DND-41 (cell line): ENCODE measurements at regions not wholly inside any gene's neighbourhood (a gene's known extent, or its start where the extent isn't known, plus 50 kb on each side); places are given as distances from the start of the nearest gene placed in this dataset.

Experiments
- ATAC-seq: fragments of 200-7000 bp; cut with Tn5 transposase; 3 replicates; pipeline ENCODE4 v1.9.1; 2021; ENCODE audit warnings: low read depth; ENCODE audit not compliant: insufficient read depth
- DNase-seq: peaks from one replicate; pipeline ENCODE4 v3.0.0-alpha.2; 2020
- H2AFZ ChIP-seq: 2 replicates; pipeline ENCODE4 v1.6.0; 2012; ENCODE audit warnings: low read depth, low read length
- H3K27ac ChIP-seq: 2 replicates; pipeline ENCODE4 v1.5.1; 2012; ENCODE audit warnings: low read length, inconsistent platforms
- H3K27me3 ChIP-seq: fragments of 200-600 bp; sonication (generic); 2 replicates; pipeline ENCODE4 v1.6.0; 2012; ENCODE audit warnings: low read length, mild to moderate bottlenecking, inconsistent platforms; ENCODE audit not compliant: insufficient read depth, poor library complexity
- H3K36me3 ChIP-seq: 2 replicates; pipeline ENCODE4 v1.5.1; 2012; ENCODE audit warnings: low read length, inconsistent platforms; ENCODE audit not compliant: insufficient read depth
- H3K4me1 ChIP-seq: 2 replicates; pipeline ENCODE4 v1.5.1; 2012; ENCODE audit warnings: mild to moderate bottlenecking, low read length; ENCODE audit not compliant: insufficient read depth
- H3K4me2 ChIP-seq: 2 replicates; pipeline ENCODE4 v1.6.0; 2012; ENCODE audit warnings: mild to moderate bottlenecking, moderate library complexity, low read length, inconsistent platforms; ENCODE audit not compliant: insufficient read depth
- H3K4me3 ChIP-seq, 2 experiments: fragments of 200-600 bp in 1 of 2; shearing (Covaris generic) in 1 of 2; 2 replicates each; pipeline ENCODE4 v1.5.1; 2012 to 2016; ENCODE audit warnings: inconsistent platforms in 2 of 2, low read length in 2 of 2, mild to moderate bottlenecking in 2 of 2, low read depth in 1 of 2, moderate library complexity in 1 of 2
- H3K79me2 ChIP-seq: 2 replicates; pipeline ENCODE4 v1.6.0; 2012; ENCODE audit warnings: low read length, inconsistent platforms; ENCODE audit not compliant: insufficient read depth
- H3K9ac ChIP-seq: 2 replicates; pipeline ENCODE4 v1.6.0; 2012; ENCODE audit warnings: low read depth, mild to moderate bottlenecking, inconsistent platforms, low read length, moderate library complexity
- H3K9me3 ChIP-seq: 2 replicates; pipeline ENCODE4 v1.5.1; 2012; ENCODE audit warnings: low read length, moderate library complexity, mild to moderate bottlenecking, inconsistent platforms; ENCODE audit not compliant: insufficient read depth, severe bottlenecking
- H4K20me1 ChIP-seq: 2 replicates; pipeline ENCODE4 v1.6.0; 2012; ENCODE audit warnings: low read length; ENCODE audit not compliant: insufficient read depth
- EZH2 ChIP-seq: IDR thresholded peaks from 3 replicates; pipeline ENCODE4 v1.6.1; 2012; ENCODE audit warnings: borderline replicate concordance, low read depth, mild to moderate bottlenecking, moderate library complexity, low read length, inconsistent platforms; ENCODE audit not compliant: severe bottlenecking
- TF ChIP-seq, protein P1 (sequence below): IDR thresholded peaks from 2 replicates; pipeline ENCODE4 v1.5.1; 2012; ENCODE audit warnings: borderline replicate concordance, low read length, moderate library complexity, mild to moderate bottlenecking; ENCODE audit not compliant: poor library complexity, severe bottlenecking; ENCODE audit errors: extremely low read depth

DNA sequence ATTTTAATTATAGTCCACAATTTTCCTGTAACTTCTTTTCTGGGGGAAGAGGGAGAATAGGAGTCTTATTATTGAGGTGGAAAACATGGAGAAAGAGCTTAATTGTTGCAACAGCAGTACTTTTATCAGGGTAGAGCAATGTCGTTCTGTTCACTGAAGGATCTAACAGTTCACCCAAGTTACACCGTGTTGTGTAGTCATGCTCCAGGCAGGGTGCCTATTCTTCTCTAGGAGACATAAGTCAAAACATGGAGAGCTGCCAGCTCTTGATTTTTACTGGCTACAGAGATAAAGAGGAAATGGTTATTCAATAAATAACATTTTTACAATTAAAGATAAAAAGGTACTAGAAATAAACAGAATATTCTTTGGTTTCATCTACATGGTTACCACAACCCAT lies 594.3 kb upstream of the NETO1 start:
- no peaks in the 10 kb centered on the region for H3K79me2 ChIP-seq
- H3K27me3 ChIP-seq: no peaks in the 10 kb centered on the region
- DNase-seq: no peak
- peaks cover 5% of the 10 kb centered on the region; the same call in 1 of the 2 replicates for H3K4me1 ChIP-seq
- no peaks in the 10 kb centered on the region for H3K9me3 ChIP-seq
- H3K36me3 ChIP-seq: no peaks in the 10 kb centered on the region
- H4K20me1 ChIP-seq: no peaks in the 10 kb centered on the region
- no peak overlapping the region for H3K27ac ChIP-seq
- H3K4me3 ChIP-seq: no peak overlapping the region
- no peak overlapping the region for H2AFZ ChIP-seq
- H3K4me2 ChIP-seq: no peak overlapping the region
- no peak for ATAC-seq
- H3K9ac ChIP-seq: no peak overlapping the region
- TF ChIP-seq, protein P1, sequence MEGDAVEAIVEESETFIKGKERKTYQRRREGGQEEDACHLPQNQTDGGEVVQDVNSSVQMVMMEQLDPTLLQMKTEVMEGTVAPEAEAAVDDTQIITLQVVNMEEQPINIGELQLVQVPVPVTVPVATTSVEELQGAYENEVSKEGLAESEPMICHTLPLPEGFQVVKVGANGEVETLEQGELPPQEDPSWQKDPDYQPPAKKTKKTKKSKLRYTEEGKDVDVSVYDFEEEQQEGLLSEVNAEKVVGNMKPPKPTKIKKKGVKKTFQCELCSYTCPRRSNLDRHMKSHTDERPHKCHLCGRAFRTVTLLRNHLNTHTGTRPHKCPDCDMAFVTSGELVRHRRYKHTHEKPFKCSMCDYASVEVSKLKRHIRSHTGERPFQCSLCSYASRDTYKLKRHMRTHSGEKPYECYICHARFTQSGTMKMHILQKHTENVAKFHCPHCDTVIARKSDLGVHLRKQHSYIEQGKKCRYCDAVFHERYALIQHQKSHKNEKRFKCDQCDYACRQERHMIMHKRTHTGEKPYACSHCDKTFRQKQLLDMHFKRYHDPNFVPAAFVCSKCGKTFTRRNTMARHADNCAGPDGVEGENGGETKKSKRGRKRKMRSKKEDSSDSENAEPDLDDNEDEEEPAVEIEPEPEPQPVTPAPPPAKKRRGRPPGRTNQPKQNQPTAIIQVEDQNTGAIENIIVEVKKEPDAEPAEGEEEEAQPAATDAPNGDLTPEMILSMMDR: no peak
- TF ChIP-seq EZH2: no peak

DNA sequence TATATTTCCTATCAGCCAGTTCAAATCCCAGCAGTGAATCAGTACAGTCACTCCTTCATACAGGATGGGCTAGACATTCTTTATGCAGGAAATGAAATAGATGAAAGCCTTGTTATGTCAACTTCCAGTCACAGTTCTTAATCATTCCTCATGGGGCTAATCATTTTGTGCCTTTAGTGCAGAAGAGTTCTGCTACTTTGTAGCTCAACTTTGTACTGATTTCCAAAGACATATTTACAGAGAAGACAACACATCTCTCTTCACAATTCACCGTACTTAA lies 593.9 kb upstream of the NETO1 start:
- Histone ChIP-seq H3K4me3 (no peak overlapping the region), H3K27ac (no peak overlapping the region), H2AFZ (no peak overlapping the region), H4K20me1 (no peaks in the 10 kb centered on the region), H3K36me3 (no peaks in the 10 kb centered on the region), H3K79me2 (no peaks in the 10 kb centered on the region), H3K9ac (no peak overlapping the region), H3K9me3 (no peaks in the 10 kb centered on the region), H3K4me2 (no peak overlapping the region), H3K27me3 (no peaks in the 10 kb centered on the region), H3K4me1 (peaks cover 5% of the 10 kb centered on the region; the same call in 1 of the 2 replicates)
- TF ChIP-seq, protein P1: no peak
- TF ChIP-seq EZH2: no peak
- ATAC-seq (no peak), DNase-seq (no peak)

DNA sequence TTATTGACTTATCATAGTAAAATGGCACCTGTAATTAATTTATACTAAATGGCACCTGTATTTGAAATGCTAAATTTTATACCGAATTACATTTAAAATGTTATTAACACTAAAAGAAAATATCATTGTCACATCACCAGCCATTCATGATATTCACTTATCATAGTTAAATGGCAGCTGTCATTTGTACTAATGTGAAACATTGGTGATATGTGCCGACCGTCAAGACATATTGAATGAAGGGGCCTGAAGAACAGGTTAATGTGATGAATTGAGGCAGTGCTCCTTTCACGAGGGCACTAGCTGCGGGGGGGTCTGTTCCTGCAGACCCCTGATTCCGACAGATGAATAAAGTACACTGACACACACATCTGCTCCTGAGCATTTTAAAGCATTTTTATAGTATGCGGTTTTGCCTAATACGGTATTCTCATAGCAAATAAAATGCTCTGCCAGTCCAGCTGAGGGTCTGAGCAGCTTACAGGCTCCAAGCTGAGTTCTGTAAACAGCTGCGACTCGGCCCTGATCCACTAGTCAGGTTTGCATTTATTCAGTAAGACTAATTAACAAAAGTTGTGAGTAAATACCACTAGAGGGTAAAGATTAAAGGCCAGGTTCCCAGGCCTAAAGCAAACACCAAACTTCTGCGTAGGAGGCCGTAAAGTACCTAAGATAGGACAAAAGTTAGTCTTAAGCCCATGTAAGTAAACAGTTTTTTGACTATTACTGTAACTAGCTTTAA lies 593.4 kb upstream of the NETO1 start:
- Histone ChIP-seq H3K27me3 (no peaks in the 10 kb centered on the region), H2AFZ (no peak overlapping the region), H3K4me3 (no peak overlapping the region), H4K20me1 (no peaks in the 10 kb centered on the region), H3K79me2 (no peaks in the 10 kb centered on the region), H3K9me3 (no peaks in the 10 kb centered on the region), H3K36me3 (no peaks in the 10 kb centered on the region), H3K4me1 (peaks cover 5% of the 10 kb centered on the region; the same call in 1 of the 2 replicates), H3K4me2 (no peak overlapping the region), H3K27ac (no peak overlapping the region), H3K9ac (no peak overlapping the region)
- DNase-seq (no peak), ATAC-seq (no peak)
- no peak for TF ChIP-seq EZH2
- TF ChIP-seq, protein P1: no peak
